GM21515 (cell line): ENCODE measurements at regions not wholly inside any gene's neighbourhood (a gene's known extent, or its start where the extent isn't known, plus 50 kb on each side); places are given as distances from the start of the nearest gene placed in this dataset.

Source experiments
- ATAC-seq: cut with Tn5 transposase; IDR thresholded peaks from one replicate; pipeline ENCODE4 v1.9.1; 2021; ENCODE audit not compliant: unreplicated experiment

DNA sequence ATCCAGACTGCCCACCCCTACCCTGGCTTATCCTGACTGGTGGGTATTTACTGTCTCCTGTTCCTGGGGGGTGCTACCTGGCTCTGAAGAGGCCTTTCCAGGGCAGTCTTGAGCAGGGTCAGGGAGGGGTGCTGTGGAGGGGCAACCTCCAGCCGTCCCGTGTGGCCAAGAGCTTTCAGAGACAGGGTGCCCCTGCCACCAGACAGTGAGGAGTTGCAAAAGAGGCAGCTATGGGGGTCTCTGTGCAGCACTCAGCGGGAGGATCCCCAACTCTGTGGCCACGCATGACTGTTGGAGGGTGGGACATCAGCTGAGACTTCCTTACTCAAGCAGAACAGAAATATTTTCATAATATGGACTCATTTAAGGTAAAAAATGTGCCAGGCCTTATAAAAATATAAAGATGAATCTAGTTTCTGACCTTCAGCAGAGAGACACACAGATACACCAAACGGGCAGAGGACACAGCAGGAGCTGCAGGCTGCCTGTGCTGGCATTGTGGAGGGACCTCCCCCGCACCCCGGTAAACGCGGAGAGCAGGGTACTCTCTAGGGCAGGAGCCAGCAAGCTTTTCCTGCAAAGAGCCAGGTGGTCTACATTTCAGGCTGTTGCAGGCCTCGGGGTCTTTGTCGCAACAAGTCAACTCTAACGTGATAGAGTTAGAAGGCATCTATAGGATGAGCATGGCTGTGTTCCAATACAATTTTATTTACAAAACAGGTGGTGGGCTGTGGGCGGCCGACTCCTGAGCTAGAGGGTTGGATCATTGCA is 252.6 kb downstream of the RHOU start:
- ATAC-seq, result no peak

DNA sequence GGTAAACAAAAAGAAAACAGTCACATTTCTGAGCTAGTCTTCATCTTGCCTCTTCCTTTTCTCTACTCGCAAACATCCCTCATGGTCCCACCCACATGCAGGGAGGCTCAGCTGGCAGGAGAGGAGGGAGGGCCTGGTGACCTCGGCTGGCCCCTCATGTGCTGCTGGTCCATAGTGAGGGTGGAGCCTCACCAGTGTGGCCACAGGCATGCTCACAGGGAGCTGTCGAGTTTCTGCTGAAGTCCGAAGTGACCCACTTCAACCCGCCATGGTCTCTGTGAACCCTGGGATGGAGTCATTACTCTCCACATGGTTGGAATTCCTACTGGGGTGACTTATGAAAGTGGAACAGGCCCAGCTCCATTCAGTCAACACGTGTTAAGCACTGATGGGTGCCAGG is 253.4 kb downstream of the RHOU start:
- no peak for ATAC-seq

DNA sequence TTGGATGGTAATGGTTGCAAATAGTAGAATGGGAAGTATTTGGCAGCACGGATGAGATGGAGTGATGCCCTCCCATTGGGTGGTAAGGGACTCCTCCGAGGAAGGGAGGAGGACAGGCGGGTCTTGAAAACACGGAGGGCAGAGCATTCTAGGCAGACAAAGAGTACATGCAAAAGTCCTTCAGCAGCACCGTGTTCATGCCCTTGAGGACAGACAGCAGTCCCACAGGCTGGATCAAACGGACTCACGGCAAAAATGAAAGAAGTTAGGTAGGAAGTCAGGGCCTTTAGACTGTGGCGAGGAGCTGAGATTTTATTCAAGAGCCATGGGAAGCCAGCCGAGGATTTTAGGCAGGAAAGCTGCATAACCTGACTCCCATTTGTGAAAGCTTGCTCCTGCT is 253.9 kb downstream of the RHOU start:
- ATAC-seq, result no peak

DNA sequence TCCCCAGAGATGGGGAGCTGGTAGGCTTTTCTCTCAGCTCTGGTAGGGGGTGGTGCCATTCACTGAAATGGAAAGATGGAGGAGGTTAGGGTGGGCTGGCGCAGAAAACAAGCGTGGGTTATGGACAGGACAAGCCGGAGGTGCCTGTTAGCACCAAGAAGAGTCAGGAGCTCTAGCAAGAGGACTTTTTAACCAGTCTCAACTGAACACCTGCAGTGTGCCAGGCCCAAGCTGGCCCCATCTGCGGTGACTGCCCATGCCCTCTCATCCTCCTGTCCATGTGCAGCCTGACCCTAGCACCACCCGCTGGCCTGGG is 254.4 kb downstream of the RHOU start:
- ATAC-seq, result no peak

DNA sequence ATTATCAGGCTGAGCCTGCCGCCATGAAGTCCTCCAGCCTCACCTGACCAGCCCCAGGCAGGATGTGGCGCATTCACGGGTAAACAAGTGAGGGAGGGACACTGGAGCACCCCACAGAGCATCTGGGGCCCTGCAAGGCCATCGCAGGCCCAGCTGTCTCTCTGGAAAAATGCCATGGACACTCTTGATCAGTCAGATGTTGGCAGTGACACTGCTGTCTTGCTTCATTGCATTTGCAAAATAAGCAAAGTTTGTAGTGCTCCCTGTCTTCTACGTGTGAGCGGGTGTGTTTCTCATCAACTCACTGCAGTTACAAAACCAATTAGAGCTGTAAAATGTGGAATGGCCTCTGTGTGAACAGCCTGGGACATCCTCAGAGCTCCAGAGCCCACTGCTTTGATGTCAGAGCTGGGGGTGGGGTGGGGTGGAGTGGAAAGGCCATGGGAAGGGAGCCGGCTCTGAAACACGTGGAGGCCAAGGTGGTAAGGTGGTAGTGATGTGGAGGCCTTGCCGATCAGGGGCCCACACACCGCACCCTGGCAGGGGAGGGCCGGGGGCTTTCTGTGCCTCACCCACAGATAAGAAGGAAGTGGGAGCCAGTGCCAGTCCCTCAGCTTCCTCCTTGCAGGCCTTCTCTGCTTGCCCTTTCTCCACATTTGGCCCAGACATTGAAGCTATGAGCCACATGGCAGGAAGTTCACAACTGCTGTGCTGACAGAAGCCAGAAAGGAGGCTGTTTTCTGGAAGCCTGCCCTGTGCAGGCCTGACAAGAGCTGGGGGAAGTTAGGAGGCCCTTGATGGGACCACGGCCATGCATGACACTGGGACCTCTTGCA is 254.9 kb downstream of the RHOU start:
- ATAC-seq, result no peak

DNA sequence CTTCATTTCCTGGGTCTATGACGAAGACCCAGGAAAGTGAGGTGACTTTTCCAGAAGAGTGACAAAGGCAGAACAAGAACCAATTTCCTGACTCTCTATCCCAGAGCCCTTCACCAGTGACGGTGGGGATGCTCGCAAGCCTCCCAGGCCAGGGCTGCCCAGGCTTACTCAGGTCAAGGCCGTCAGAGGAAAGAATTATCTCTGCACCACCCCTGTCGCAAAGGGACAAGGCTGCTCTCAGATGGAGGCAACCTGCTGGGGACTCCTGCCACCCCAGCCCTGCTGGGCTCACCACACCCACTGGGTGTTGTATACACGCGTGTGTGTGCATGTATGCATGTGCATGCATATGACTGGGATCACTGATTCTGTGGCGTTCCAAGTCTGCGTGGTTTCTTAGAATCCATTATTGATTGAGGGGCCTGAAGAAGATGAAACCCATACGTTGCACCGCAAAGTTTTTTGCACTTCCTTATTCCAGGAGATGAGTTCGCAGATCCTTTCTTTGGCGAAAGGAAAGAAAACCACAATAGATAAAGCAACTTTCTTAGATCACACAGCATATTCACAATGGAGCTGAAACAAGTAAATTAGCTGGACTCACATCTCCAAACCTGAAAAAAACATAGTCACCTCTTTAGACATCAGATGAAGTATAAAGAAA is 255.8 kb downstream of the RHOU start:
- no peak for ATAC-seq

DNA sequence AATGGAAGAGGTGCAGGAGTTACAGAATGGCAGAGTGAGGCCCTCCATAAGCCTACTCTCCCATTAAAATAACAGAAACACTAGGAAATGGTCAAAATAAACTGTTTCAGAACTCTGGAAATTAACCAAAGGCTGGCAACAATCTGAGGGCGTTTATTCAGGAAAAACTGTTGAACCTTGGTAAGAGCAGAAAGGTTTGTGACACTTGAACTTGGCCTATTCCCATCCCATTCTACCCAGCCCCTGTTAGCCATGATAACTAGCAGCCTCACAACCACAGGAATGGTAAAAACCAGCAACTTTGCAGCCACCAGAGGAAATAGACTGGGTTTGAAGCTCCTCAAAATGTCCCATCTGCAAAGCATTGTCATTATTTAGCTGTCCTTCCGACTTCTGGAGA is 256.8 kb downstream of the RHOU start:
- ATAC-seq, result no peak

DNA sequence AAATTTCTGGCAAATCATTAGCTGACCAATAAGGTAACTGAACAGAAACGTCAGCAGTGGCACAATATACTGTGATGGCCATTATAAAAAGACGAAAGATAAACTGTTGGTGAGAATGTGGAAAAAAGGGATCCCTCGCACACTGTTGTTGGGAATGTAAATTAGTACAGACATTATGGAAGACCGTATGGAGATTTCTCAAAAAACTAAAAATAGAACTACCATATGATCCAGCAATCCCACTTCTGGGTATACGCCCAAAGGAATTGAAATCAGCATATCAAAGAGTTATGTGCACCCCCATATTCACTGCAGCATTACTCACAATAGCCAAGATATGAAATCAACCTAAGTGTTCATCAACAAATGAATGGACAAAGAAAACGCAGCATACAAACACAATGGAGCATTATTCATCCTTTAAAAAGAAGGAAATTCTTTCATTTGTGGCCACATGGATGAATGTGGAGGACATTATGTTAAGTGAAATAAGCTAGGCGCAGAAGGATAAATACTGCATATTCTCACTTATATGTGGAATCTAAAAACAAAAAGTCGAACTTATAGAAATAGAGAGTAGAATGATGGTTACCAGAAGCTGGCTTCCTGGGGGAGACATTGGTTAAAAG is 257.7 kb downstream of the RHOU start:
- ATAC-seq, result no peak

DNA sequence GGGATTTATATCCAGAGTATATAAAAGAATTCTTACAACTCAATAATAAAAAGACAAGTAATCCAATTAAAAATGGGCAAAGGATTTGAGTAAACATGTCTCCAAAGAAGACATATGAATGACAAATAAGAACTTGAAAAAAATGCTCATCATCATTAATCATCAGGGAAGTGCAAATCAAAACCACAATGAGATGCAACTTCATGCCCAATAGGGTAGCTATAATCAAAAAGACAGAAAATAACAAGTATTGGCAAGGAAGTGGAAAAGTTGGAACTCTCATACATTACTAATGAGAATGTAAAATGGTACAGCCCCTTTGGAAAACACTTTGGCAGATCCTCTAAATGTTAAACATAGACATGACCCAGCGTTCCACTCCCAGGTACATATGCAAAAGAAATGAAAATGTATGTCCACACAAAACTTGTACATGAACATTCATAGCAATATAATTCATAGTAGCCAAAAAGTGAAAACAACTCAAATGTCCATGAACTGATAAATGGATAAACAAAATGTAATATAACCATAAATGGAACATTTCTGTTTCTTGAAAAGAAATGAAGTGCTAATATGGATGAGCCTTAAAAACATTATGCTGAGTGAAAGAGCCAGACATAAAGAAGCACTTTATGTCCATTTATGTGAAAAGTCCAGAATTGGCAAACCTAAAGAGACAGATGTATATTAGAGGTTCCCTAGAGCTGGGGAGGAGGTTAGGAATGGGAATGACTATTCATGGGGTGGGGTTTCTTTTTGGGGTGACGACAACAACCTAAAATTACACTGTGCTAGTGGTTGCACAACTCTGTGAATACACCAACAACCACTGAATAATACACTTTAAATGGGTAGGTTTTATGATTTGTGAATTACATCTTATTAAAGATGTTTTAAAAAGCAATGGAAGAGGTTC is 259.7 kb downstream of the RHOU start:
- ATAC-seq, result no peak

DNA sequence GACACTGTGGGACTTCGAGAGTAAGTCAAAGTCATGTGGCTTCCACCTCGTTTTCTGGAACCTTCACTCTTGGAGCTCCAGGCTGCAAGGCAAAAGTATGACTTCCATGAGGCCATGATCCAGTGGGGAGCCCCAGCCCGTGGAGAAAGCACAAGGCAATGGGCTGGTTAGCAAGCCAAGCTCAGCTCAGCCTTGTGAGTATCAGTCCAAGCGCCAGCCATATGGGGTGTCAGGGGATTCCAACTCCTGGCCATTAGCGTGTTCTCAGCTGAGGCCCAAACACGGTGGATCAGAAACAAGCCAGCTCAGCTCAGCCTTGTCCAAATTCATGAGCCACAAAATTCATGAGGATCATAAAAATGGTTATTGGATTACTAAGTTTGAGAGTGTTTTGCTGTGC is 261.0 kb downstream of the RHOU start:
- no peak for ATAC-seq

DNA sequence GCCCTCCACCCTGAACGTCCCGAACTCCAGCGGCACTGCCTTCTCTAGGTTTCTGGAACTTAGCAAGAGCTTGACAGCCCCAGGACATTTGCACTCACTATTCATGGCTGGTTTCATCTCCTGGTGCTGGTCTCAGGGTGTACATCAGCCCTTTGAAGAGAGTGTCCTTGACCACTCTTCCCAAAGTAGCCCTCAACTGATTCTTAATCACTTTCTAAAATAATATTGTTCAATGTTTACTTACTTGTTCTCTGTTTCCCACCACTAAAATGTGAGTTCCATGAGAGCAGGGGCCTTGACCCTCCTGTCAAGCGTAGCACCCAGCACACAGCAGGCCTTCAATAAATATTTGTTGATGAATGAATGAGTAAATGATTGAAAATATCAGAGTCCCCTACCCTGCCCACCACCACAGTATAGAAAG is 262.5 kb downstream of the RHOU start:
- no peak for ATAC-seq

DNA sequence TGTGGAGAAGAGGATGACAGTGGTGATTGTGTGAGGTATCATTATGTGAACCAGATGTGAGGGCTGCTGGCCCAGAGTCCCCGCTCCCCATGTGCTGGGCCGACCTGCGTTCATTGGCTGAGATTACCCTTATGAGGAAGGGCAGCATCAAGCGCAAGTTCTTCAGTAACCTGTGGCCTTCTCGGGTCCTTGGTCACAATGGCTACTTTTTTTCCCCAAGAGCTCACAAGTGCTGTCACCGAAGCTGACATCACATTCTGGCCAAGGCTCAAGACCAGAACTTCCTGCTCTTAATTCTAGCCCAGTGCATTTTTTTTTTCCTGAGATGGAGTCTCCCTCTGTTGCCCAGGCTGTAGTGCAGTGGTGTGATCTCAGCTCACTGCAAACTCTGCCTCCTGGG is 262.9 kb downstream of the RHOU start:
- ATAC-seq, result no peak

DNA sequence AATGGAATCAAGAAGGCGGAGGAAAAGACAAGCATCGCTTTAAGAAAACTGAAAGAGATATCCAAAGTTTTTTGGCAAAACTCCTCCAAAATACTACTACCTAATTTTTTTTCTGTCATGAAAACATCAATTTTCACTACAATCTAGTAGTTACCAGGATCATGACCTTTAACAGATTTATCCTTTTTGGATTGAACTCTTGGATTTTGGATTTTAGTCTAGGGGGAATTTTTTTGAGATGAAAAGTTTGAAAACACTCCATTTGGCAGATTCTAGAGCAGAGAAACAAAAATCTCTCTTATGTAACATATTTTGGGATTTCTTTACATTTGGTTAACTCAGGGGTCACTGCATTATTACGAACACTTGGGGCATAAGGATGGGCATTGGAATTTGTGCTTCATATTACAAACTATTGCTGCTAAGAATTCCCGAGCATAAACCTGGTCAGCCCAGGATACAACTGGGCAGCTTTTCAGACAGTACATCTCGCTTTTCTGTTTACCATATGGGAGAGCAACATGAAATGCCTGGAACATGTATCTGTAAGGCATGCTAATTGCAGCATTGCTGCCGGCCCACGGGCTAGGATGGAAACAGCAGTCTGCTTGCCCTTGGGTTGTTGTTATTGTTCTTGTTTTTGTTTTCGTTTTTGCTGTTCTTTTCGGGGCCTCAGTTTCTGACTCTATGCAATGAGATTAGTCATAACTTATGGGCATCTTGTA is 264.3 kb downstream of the RHOU start:
- ATAC-seq, result no peak

DNA sequence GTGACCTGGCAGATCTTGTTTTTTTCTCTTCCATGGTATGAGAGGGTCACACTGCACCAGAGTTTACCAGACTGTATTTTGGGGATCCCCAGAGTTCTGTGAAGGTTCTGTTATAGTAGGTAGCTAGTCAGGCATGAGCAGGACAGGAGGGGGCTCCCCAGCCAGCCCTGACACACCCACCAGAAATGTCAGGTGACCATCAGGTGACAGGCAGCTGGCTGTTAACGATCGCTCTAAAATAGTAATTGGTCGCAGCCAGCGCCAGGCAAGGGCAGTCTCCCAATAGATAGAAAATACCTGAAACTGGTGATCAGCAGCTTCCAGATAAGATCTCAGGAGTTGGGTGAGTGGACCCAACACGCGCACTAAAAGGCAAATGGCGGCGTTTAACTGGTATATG is 264.9 kb downstream of the RHOU start:
- no peak for ATAC-seq

DNA sequence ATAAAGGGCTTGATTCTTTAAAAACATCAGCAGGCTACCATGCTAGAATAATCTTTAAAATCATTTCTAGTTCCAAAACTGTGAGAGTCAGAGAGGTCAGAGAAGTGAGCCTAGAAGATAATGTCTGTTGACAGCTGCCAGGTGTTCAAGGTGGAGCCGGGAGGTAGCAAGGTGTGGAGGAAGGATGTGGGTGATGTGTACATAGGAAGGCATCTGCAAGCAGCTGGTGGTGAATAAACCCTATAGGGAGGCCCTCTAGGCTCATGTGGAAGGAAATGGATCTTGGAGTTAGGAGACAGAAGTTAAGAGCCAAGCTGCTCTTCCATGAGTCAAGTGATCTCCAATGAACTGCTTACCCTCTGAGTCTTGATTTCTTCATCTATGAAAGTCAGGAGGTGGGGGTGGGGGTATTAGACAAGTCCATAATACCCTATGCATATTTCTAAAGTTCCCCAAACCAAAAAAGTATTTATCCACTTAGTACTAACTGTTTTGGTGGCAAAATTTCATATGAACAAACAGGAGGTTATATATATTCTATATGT is 266.3 kb downstream of the RHOU start:
- no peak for ATAC-seq

DNA sequence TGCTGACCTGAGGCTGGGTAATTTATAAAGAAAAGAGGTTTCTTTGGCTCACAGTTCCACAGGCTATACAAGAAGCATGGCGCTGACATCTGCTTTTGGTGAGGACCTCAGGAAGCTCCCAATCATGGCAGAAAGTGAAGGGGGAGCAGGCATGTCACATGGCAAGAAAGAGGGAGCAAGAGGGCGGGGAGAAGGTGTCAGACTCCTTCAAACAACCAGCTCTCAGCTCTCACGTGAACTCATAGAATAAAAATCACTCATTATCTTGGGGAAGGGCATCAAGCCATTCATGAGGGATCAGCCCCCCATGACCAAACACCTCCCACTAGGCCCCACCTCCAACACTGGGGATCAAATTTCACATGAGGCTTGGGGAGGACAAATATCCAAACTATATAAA is 266.8 kb downstream of the RHOU start:
- no peak for ATAC-seq

DNA sequence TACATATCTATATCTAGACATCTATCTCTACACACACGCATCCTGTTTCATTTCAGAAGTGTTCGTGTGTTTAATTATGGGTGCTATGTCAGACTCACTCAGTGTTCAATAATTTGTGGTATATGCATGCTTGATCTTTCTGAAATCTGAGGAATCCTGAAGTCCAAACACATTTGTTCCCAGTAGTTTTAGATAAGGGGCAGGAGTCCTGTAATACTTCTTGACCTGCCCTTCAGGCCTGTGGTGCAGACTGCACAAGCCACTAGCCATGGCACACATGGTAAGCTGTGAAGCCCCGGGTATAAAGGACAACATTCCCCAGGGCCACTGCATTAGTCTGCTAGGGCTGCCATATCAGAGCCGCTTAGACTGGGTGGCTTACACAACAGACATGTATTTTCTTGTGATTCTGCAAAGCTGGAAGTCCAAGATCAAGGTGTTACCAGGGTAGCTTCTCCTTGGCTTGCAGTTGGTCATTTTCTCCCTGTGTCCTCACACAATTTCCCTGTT is 267.2 kb downstream of the RHOU start:
- no peak for ATAC-seq

DNA sequence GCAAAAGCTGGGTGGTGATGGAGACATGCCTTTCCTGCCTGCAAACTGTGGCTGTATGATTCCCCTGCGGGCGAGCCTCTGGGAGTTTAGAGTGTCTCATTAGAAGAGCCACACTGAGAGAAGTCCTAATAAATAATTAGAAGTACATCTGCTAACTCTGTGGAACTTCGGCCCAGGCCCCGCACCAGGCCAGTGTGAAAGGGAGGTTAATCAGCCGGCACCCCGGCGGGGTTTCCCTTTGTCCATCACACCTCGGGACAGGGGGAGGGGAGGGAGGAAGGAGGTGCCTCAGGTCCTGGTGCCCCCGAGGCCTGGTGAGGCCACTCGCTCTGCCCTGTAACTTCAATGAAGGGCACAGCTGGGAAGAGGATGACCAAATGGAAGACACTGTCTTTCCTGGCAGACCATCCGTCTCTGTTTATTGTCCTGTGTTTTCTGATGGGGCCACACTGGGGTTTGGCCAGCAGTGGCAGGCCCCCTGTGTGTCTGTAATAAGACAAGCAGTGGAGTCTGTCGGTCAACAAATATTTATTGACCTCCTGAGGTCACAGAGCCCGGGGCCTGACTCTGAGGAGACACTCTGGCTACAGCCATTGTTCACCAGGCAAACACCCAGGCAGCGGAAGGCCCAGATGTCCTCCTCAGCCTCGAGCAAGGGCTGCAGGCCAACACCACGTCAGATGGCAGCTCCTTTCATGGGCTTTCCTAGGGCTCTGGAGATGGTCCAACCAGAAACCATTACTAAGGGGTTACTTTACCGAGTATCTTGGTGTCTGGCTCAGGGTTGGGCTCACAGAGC is 267.5 kb upstream of the RAB4A start:
- no peak for ATAC-seq
